ENCODE measurements at regions not wholly inside any gene's neighbourhood (a gene's known extent, or its start where the extent isn't known, plus 50 kb on each side); places are given as distances from the start of the nearest gene placed in this dataset.
A peak's percentile ranks its signal among the peaks of the same experiment; 100 is the strongest.

DNA sequence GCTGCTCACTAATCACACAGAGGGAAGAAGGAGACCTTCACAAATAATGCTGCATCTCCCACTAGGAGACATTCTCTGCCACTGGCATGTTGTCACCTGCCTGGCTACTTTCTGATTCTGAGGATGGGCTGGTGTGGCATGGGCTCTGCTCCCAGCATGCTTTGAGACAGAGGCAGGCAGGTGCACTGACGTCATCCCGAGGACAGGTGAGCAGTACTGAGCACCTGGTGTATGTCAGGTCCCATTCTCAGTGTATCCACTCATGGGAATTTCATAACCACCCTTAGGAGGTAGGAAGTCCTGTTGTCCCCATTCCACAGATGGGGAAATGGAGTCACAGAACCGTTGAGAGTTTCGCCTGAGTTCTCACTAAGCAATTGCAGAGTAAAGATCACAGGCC, 597.9 kb downstream of the VRK1 start:
- no peak for DNase-seq (ENCODE audit: low read depth)

DNA sequence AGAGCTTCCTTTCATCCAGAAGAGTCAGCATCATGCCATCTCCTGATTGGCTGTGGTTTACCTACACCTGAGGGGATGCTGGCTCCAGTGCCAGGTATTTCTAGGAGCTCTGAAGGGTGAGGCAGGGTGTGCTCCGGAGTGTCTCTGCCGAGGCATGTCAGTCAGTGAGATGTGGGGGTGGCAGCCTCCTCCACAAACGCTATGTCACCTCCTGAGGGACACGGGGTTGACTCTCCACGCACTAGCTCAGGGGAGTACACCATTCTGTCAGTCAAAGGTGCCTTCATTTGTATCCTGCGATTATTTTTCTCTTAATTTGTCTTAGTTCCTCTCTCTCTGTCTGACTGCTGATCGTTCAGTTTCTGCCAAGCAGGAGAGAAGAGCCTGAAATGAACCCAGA, 604.5 kb downstream of the VRK1 start:
- no peak for DNase-seq (ENCODE audit: low read depth)

DNA sequence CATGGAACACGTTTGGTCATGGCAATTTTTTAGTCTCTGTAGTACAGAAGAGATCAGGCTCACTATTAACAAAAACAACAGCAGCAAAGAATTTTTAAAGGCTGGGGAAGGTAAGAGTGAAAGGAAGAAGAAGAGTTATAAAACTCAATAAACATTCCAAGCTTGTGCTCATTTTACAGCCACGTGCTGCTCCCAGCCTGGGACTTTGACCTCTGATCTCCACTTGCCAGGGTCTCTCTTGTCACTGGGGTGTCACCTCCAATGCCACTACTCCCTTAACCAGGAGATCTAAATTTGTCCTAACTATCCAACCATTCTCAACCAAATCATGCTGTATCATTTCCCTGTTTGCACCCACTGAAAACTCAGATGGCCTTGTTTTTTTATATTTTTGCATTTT, 605.1 kb downstream of the VRK1 start:
- DNase-seq (ENCODE audit: low read depth), result no peak

DNA sequence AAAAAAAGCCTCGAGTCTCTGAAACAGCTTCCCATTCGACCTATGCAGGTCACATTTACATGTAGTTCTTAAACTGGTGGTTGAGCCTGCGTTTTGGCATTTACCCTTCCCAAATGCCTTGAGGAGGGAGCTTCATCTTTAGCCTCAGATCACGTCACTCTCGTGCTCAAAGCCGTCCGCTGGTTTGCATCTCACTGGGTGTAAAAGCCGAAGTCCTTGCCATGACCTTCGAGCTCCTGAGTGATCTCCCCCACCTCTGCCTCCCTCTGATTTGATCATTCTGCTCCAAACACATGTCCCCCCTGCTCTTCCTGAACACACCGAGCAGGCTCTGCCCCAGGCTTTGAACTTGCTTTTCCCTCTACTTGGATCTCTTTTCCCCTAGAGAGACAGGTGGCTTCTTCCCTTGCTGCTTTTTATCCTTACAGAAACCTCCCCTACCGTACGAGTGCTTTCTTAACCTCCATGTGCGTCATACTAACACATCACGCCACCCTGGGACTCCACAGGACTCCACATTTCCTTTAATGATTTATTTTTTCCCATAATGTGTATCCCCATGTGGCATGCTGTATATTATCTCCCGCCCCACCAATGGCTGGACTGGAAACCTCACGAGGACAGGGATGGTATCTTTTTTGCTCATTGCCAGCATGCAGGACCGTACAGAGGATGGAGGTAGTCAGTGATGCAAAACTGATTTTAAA, 610.7 kb downstream of the VRK1 start:
- DNase-seq (ENCODE audit: low read depth), result no peak

DNA sequence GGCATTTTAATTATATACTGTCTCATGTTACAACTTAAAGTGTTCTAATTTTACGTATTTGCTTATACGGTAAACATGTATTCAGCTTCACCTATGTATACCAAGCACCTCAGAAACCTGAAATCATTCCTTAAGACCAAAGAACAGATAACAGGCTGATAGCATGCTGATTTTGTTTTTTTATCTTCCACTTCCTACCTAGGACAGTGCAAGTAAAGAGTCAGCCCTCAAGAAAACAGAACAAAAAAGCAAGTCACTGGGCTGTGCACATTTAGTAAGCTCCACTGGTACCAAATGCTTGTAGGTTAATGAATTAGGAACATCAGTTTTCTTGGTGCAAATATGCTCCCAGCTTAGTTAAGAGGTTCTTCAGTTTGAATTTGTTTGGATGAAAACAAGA, 611.3 kb downstream of the VRK1 start:
- DNase-seq (ENCODE audit: low read depth), result no peak

DNA sequence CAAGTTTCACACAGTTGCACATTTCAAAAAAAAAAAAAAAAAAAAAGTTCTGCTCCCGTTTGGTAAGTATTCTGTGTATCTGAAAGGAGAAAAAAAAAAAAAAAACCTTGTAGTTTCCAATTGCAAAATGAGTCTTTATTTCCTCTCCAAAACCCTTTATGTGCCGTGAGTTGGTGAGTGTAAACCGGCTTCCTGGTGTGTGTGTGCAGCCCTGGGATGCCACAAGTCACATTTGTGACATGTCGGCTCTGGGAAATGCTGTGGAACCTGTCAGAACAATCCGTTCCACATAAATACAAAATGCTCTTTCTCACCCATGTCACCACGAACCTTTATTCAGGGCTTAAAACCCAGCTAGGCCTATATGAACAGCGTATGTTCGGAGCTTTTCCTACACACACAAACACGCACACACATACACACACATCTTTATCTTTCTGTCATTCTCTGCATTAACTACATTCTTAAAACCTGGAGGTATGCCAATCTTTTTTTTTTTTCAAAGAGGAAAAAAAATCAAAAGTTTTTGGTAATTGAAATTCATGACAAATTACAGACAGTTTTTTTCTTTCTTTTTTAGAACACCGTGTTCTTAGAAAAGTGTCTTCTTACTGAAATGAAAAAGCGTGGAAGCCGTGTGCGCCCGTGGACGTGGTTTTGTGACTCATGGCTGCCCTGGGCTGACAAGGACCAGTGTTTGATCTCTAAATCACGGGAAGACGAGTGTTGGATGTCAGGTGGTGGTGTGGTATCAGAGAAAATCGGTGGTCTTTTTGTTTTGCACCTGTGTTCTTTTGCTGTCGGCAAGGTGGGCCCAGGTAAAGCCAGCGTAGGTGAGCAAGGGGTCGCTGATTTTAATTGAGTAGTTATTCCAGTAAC, 612.0 kb downstream of the VRK1 start:
- peak; percentile 12 for DNase-seq (ENCODE audit: low read depth)

DNA sequence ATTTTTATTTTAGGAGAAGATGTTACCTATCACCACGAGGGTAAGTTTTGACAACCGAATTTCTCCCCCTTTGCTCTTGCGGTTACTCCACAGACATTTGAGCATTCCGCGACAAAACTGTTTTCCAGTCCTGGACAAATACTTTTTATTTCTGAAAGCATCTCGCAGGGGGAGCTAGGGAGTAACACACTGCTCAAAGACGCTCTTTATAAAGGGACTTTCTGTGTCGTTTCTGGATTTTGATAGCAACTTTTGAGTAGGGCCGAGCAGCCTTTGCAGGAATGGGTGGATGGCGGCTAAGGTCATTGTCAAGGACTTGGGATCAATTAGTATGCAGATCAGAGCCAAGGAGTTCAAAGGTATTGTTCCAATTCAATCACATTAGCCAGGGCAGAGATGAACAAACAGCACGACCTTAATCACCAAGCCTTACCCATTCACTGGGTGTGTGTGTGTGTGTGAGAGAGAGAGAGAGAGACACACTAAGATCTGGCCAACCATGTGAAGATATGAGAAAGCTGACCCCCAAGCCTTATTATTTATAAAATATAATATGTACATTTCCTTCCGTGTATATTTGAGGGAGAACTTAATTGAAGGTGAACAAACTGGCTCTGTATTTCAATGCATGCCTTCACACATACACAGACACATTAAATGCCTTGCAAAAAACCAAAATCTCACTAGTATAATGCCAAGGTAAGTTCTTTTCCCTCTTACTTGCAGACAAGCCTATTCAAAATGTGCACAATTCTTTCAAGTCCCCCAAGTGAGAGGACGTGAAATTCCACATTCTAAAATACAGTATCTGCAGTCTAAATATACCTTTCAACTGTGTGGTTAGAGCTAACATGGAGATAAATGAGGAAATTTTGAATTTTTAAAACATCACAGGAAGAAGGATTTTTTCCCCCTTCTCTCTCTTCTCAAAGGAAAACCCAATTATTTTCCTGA, 613.8 kb downstream of the VRK1 start:
- no peak for DNase-seq (ENCODE audit: low read depth)

DNA sequence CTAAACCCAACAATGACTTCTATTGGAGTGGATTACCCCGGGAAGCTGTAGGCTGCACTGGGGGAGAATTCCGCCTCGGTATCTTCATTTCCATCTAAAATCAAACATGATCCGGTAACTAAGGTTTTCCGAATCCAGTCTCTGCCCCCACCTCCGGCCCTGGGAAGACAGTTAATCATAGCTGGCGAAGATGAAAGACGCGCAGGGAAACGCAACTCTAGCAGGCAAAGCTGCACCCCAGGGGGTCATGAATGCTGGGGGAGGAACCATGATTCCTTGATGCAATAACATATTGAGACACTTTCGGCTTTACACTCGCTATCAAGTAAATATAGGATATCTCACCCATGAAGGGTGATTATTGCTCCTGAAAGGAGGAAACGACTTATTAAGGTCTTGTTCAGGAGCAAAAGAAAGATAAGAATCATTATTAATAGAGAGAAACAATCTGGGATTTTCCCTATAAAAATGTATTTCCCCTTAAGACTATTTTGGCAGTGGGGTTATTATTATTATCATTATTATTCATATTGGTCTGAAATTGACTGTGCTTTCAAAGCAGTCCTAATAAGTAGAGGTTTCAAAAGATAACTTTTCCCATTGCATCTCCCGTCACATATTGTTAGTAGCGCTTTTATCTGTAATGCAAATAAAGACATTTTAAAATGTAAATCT, 614.9 kb downstream of the VRK1 start:
- no peak for DNase-seq (ENCODE audit: low read depth)

DNA sequence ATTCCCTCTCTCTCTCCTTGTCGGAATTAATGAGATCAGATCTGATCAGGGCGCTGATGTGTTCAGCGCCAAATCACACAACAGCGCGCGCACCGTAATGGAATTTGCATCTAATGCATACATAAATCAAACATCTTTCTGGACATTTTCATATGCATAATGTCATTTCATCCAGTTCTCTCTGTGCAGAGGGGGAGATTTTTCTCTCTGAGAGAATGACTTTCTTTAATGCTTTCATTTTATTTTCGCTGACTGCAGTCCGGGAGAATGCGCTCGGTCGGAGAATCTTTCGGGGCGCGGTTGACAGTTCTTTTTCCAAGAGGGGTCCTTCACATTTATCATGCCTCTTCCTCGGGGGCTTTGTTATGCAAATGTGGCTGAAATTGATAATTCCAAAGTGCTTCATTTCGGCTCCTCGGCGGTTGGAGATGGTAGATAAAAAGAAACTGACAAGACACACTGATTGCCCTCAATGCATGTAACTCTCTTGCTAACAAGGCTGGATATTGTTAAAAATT, 615.9 kb downstream of the VRK1 start:
- DNase-seq (ENCODE audit: low read depth), result no peak

DNA sequence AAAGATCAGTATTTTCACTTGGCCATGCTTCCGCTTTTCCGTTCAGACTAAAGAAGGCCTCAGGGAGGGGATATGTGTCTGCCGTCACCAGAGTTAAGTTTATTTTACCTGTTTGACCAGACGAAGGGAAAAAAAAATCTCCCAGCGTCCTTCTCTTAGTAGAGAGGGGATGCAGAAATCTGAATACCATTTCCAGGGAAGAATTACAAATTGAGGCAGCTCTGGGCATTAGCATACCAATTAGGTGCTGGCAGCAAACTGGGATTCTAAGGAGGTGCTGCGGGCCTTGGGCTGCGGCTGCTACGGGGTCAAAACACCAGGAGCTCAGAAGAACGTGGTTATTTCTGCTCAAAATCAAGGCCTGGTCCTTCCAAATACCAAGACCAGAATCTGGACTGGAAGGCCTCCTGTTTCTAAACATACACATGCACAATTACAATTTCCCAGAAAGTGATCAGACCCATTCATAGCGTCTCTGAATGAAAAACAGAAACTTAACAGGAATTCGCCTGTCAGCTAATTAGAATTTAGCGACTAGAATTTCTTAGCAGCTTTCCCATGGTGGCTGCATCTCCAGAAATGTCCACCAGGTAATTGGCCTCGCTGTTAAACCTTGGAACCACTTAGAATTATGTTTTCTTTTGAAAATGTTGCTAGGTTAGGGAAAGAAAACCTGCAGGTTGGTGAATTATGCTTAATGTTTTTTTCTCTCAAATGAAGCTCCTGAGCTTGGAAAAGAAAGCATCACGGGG, 617.0 kb downstream of the VRK1 start:
- no peak for DNase-seq (ENCODE audit: low read depth)

DNA sequence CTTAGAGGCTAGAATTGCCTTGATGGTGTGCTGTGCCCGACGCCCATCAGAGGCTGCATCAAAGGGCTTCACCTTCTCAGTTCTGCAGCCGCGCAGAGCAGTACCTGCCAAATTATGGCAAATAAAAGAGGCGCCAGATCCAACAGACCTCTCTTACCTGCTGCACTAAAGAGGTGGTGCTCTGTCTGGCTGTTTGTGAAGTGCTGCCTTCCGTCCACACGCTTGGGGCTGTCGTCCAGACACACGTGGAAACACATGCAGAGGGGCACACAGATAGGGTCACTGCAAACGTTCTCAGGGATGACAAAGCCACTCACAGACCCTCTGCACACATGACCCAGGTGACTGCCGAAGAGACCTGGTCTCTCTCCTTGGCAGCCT, 617.5 kb downstream of the VRK1 start:
- no peak for DNase-seq (ENCODE audit: low read depth)

DNA sequence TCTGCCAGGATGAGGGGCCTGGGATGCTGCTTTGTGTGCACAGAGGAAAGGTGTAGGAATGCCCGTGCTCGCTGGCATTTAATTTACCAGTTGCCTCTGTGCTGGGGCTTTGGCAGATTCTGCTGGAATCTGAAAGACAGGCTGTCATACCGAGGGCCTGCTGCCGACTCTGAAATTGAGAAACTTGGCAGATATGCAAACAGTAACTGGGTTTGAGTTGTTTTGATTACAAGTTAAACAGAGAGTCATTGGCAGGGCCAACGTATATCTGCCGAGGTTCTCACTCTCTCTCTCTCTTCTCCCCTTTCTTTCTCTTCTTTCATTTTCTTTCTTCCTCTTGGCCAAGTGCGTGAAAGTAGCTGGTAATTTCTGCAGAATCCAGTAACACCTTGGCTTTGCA, 618.7 kb downstream of the VRK1 start:
- no peak for DNase-seq (ENCODE audit: low read depth)

DNA sequence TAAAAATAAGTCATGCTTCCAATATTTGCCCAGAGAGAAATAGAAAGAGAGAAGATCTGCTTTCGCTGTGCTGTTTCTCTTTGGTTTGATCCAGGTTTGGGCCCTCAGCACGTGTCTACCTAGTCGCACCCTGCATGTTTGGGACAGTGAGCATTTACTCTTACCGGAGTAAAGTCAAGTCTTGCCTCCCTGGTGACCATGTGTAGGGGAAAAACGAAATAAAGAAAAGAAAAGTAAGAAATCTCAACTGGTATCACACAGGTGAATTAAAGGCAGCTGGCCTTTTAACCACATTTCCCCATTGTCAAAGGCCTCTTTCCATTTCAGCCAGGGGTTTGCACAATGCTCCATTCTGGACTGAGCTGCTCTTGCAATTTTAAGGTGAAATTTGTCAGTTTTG, 619.4 kb downstream of the VRK1 start:
- no peak for DNase-seq (ENCODE audit: low read depth)

DNA sequence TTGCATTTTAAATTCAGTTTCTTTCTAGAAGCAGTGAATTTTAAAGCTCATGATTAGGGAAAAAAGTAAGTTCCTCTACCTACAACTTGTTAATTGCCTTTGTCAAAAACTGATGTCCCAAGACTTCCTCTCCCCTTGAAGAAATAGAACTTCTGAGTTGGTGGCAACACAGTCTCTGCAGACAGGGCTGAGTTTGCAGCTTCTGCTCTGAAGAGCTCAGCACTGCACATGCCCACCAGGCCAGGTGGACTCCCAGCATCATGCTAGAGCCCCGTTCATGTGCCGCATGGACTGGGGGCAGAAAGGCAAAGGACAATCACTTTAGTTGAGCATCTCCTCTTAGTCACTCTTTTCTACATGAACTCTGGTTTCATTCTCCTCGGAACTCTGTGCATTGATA, 620.1 kb downstream of the VRK1 start:
- no peak for DNase-seq (ENCODE audit: low read depth)

DNA sequence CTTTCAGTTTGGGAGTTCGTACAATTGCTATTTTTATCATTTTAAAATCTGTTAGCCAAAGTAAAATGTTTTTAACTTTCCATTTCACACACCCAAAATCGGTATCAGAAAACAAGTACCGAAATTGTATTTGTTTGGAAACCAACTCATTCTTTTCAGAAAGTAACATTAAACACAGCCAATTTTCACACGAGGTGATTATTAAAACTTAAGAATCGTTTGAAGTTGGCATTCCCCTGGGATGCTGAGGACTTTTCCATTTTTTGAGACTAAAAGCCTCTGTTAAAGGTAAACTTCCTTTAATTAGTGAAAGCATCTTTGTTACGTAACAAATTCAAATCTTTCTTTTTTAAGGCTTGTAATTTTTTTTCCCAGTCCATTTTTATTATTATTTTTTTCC, 623.0 kb downstream of the VRK1 start:
- no peak for DNase-seq (ENCODE audit: low read depth)

DNA sequence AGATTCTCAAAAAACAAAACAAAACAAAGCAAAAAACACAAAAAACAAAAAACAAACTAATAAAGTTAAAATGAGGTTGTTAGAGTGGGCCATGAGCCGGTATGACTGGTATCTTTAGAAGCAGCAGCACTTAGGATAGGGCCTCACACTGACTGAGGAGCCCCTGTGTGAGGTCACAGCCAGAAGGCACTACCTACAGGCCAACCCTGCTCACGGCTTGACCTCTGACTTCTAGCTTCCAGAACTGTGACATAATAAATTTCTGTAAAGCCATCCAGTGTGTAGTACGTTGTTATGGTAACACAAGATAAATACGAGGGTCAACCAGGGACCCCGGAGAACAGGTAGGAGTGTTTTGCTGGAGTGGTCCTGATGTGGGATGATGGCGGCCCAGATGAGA, 629.6 kb downstream of the VRK1 start:
- no peak for DNase-seq (ENCODE audit: low read depth)

DNA sequence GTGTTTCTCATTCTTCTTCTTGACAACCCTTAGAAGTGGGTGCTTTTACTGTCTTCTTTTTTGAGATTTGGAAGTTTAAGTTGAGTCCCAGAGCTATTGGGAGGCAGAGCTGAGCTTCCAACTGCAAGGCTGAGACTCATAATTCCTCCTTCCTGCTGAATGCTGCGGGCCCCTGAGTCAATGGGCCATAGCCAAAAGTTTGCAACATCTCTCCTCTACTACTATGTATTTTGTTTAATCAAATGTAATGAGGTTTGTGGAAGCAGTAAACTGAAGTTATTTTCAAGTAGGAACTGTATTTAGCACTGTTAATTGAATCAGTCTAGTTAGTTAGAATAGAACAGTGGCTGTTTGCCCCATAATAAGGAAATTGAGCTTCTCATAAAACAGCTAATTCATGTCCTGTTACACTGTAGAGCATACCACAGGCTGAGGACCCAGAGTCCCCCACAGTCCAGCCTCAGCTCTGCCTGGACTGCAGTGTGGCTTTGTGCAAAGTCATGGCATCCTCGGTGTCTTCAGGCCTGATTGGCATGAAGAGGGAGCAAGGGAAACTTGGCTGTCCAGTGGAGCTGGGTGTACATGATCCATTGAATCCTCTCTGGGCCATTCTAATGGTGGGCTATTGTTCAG, 631.7 kb downstream of the VRK1 start:
- DNase-seq (ENCODE audit: low read depth), result no peak

DNA sequence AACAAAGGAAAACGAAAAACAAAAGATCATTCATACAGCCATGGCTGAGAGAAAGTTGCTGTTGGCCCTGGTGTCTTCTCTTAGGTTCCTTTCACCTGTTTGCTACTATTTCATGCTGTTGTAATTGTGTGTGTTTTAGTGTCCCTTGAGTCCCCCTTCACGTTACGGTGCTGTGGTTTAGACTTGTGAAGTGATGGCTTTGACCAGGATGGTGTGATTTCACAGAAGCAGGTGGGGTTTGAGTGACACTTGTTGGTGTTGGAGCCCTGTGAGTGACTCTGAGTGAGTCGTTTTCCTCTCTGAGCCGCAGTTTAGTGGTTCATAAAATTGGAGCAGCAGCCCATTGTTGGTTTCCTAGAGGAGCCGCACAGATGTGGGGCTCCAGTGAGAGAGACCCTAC, 635.4 kb downstream of the VRK1 start:
- no peak for DNase-seq (ENCODE audit: low read depth)

DNA sequence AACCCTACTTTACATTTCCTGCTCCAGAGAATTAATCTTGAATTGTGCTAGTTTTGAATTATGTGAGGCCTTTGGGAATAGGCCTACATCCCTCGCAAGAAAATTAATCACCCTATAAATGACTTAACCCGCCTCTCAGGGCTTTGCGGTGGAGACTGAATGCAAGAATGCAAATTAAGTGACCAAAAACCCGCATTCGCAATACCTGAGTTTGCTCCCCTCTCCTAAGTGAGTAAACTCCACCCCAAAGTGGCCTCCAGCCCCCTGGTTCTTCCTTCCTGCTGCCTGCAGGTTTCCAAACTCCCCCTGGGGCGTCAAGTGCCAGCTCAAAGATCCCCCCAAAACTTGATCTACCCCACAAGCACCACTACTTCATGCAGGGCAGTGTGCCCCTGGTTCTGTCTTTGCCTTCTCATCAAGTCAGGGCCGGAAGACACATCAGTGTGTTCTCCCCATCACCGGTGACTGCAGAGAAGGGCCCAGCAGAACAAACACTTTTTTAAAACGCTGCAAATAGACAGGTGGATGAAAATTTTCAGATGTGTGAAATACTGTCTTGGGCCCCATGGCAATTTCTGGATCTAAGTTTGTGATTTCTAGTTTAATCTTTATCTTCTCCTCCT, 644.7 kb downstream of the VRK1 start:
- DNase-seq (ENCODE audit: low read depth), result no peak

DNA sequence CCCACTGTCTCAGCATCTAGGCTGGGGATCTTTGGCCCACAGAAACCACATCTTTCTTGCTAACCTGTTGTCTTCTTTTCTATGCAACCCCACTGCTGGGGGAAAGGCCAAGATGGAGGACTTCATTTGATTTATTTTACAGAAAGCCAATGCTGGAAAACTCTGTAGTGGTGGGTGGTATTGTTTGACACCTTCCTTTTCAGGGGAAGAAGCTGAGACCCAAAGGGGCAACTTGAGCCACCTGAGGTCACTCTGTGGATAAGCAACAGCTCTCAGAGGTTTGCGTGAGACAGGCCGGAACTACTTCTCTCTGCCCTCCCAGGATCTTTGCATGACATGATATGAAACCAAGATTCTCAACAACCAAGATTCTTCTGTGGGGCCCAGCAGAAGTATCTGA, 645.2 kb downstream of the VRK1 start:
- DNase-seq (ENCODE audit: low read depth), result no peak

Data from stimulated activated CD8-positive, alpha-beta memory T cell treated with anti-CD3 and anti-CD28 coated beads, Interleukin-4, amount 100 ng/mL, for 24 hours (primary cell).